ENCODE measurements at regions not wholly inside any gene's neighbourhood (a gene's known extent, or its start where the extent isn't known, plus 50 kb on each side); places are given as distances from the start of the nearest gene placed in this dataset.

- TF ChIP-seq POLR2A (IDR thresholded peaks at IDR 0.05; ENCODE audit: low read depth, low read length) (no peak), TAF1 (IDR thresholded peaks at IDR 0.05; ENCODE audit: borderline replicate concordance, low read depth, low read length) (no peak), POLR2AphosphoS5 (IDR thresholded peaks at IDR 0.05; ENCODE audit: low read depth, low read length) (no peak)
- no peak for FAIRE-seq
- DNase-seq (ENCODE audit: insufficient read length) = no peak
These were observed 96.1 kb upstream of the SYNDIG1 start for GRCh38 chr20:24373372-24373771.

GRCh38 chr20:24370911-24371695 lies 98.3 kb upstream of the SYNDIG1 start:
- FAIRE-seq (no peak), DNase-seq (ENCODE audit: insufficient read length) (no peak)
- TF ChIP-seq POLR2AphosphoS5 (IDR thresholded peaks at IDR 0.05; ENCODE audit: low read depth, low read length) (no peak), TAF1 (IDR thresholded peaks at IDR 0.05; ENCODE audit: borderline replicate concordance, low read depth, low read length) (no peak), POLR2A (IDR thresholded peaks at IDR 0.05; ENCODE audit: low read depth, low read length) (no peak)

- no peak for FAIRE-seq
- no peak for TF ChIP-seq TAF1 (IDR thresholded peaks at IDR 0.05; ENCODE audit: borderline replicate concordance, low read depth, low read length)
- no peak for TF ChIP-seq POLR2A (IDR thresholded peaks at IDR 0.05; ENCODE audit: low read depth, low read length)
- no peak for TF ChIP-seq POLR2AphosphoS5 (IDR thresholded peaks at IDR 0.05; ENCODE audit: low read depth, low read length)
These were observed 99.2 kb upstream of the SYNDIG1 start for GRCh38 chr20:24370249-24370648.

GRCh38 chr20:24368253-24368652 lies 101.2 kb upstream of the SYNDIG1 start:
- TF ChIP-seq POLR2AphosphoS5 (IDR thresholded peaks at IDR 0.05; ENCODE audit: low read depth, low read length) = no peak
- no peak for TF ChIP-seq TAF1 (IDR thresholded peaks at IDR 0.05; ENCODE audit: borderline replicate concordance, low read depth, low read length)
- no peak for TF ChIP-seq POLR2A (IDR thresholded peaks at IDR 0.05; ENCODE audit: low read depth, low read length)
- no peak for FAIRE-seq
- DNase-seq (ENCODE audit: insufficient read length) = no peak

More at GRCh38 chr20:24370249-24370648, 99.2 kb upstream of the SYNDIG1 start:
- DNase-seq (ENCODE audit: insufficient read length) = no peak

- FAIRE-seq = no peak
These were observed 103.0 kb upstream of the SYNDIG1 start for GRCh38 chr20:24366336-24367004.

GRCh38 chr20:24365670-24366069 lies 103.8 kb upstream of the SYNDIG1 start:
- no peak for FAIRE-seq
- TF ChIP-seq POLR2A (IDR thresholded peaks at IDR 0.05; ENCODE audit: low read depth, low read length) = no peak
- no peak for TF ChIP-seq TAF1 (IDR thresholded peaks at IDR 0.05; ENCODE audit: borderline replicate concordance, low read depth, low read length)
- TF ChIP-seq POLR2AphosphoS5 (IDR thresholded peaks at IDR 0.05; ENCODE audit: low read depth, low read length) = no peak
- no peak for DNase-seq (ENCODE audit: insufficient read length)

More at GRCh38 chr20:24366336-24367004, 103.0 kb upstream of the SYNDIG1 start:
- TF ChIP-seq POLR2AphosphoS5 (IDR thresholded peaks at IDR 0.05; ENCODE audit: low read depth, low read length) (no peak), TAF1 (IDR thresholded peaks at IDR 0.05; ENCODE audit: borderline replicate concordance, low read depth, low read length) (no peak), POLR2A (IDR thresholded peaks at IDR 0.05; ENCODE audit: low read depth, low read length) (no peak)
- DNase-seq (ENCODE audit: insufficient read length) = no peak

DNA sequence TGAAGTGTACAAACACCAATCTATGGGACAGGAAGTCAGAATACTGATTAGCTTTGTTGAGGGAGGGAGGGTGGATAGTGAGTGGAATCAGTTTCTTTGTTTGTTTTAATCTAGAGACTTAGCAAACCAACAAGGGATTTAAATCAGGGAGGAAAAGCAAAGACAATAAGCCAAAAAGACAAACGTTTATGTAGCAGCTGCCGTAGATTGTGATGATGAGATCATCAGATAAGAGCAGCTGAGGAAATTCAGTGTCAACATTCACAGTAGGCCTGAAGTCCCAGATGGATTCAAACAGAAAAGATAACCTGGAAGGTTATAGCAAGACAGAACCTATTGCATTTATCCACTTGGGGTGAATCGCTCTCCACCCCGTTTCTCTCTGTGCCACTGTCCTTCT lies 104.9 kb upstream of the SYNDIG1 start:
- DNase-seq (ENCODE audit: insufficient read length) = no peak
- TF ChIP-seq TAF1 (IDR thresholded peaks at IDR 0.05; ENCODE audit: borderline replicate concordance, low read depth, low read length) (no peak), POLR2AphosphoS5 (IDR thresholded peaks at IDR 0.05; ENCODE audit: low read depth, low read length) (no peak), POLR2A (IDR thresholded peaks at IDR 0.05; ENCODE audit: low read depth, low read length) (no peak)
- FAIRE-seq = no peak

DNA sequence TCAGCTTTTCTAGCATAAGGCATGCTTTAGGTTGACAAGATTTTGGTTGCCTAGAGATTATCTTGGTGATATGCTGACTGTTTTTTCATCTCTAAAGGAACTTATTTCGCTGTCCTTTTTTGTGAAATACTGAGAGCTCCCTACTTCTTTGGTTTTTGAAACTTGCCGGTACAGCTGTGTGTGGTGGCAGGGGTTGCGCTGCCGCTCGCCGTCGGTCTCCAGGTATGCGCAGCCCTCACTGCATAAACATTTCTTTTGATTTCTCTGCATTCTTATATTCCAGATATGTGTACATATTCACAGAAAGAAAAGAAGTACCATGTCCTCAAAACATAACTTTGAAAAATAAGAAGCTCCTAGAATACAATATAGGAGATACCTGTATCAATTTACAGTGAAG lies 106.4 kb upstream of the SYNDIG1 start:
- FAIRE-seq (no peak), DNase-seq (ENCODE audit: insufficient read length) (no peak)
- TF ChIP-seq TAF1 (IDR thresholded peaks at IDR 0.05; ENCODE audit: borderline replicate concordance, low read depth, low read length) (no peak), POLR2AphosphoS5 (IDR thresholded peaks at IDR 0.05; ENCODE audit: low read depth, low read length) (no peak), POLR2A (IDR thresholded peaks at IDR 0.05; ENCODE audit: low read depth, low read length) (no peak)

GRCh38 chr20:24362080-24362479 lies 107.3 kb upstream of the SYNDIG1 start:
- no peak for FAIRE-seq
- no peak for TF ChIP-seq POLR2A (IDR thresholded peaks at IDR 0.05; ENCODE audit: low read depth, low read length)
- TF ChIP-seq TAF1 (IDR thresholded peaks at IDR 0.05; ENCODE audit: borderline replicate concordance, low read depth, low read length) = no peak
- no peak for TF ChIP-seq POLR2AphosphoS5 (IDR thresholded peaks at IDR 0.05; ENCODE audit: low read depth, low read length)
- no peak for DNase-seq (ENCODE audit: insufficient read length)

GRCh38 chr20:24361541-24361940 lies 107.9 kb upstream of the SYNDIG1 start:
- DNase-seq (ENCODE audit: insufficient read length) (no peak), FAIRE-seq (no peak)
- TF ChIP-seq POLR2A (IDR thresholded peaks at IDR 0.05; ENCODE audit: low read depth, low read length) = no peak
- TF ChIP-seq POLR2AphosphoS5 (IDR thresholded peaks at IDR 0.05; ENCODE audit: low read depth, low read length) = no peak
- TF ChIP-seq TAF1 (IDR thresholded peaks at IDR 0.05; ENCODE audit: borderline replicate concordance, low read depth, low read length) = no peak

GRCh38 chr20:24360531-24360930 lies 108.9 kb upstream of the SYNDIG1 start:
- FAIRE-seq = no peak
- TF ChIP-seq POLR2AphosphoS5 (IDR thresholded peaks at IDR 0.05; ENCODE audit: low read depth, low read length) (no peak), TAF1 (IDR thresholded peaks at IDR 0.05; ENCODE audit: borderline replicate concordance, low read depth, low read length) (no peak), POLR2A (IDR thresholded peaks at IDR 0.05; ENCODE audit: low read depth, low read length) (no peak)
- DNase-seq (ENCODE audit: insufficient read length) = no peak
